Panc1 (cell line): ENCODE measurements at regions not wholly inside any gene's neighbourhood (a gene's known extent, or its start where the extent isn't known, plus 50 kb on each side); places are given as distances from the start of the nearest gene placed in this dataset.

ENCODE experiments used
- POLR2AphosphoS5 ChIP-seq: IDR thresholded peaks from 2 replicates; pipeline ENCODE4 v1.6.1; 2012; ENCODE audit warnings: mild to moderate bottlenecking, low read depth, low read length, moderate library complexity
- SIN3A ChIP-seq: IDR thresholded peaks from 2 replicates; pipeline ENCODE4 v1.6.1; 2012; ENCODE audit warnings: low read depth, mild to moderate bottlenecking, low read length, moderate library complexity, borderline replicate concordance; ENCODE audit not compliant: insufficient read depth
- TF ChIP-seq, protein P1 (sequence below): fragments of 450-650 bp; IDR thresholded peaks from 2 replicates; pipeline ENCODE4 v1.5.1; 2017; ENCODE audit warnings: mild to moderate bottlenecking
- TF ChIP-seq, protein P2 (sequence below), 2 experiments: IDR thresholded peaks; 2 replicates each; pipeline ENCODE4 v1.6.1; 2011 to 2012; ENCODE audit warnings: low read depth in 2 of 2, control low read depth in 1 of 2, low read length in 1 of 2, mild to moderate bottlenecking in 1 of 2, moderate library complexity in 1 of 2; ENCODE audit not compliant: insufficient read depth in 1 of 2

DNA sequence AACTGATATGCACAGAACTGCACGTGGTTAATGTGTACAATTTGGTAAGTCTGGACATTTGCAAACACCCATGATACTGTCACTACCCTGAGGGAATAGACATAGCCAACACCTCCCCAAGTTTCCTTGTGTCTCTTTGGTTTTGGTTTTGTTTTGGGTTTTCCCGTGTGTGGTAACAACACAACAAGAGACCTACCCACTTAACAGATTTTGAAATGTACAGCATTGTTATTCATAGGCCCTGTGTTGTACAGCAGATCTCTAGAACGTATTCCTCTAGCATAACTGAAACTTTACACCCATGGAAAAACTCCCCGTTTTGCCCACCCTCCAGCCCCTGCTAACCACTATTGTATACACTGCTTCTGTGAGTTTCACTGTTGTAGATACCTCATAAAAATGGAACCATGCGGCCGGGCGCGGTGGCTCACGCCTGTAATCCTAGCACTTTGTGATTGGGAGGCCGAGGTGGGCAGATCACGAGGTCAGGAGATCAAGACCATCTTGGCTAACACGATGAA lies 76.3 kb upstream of the TBC1D3K start:
- TF ChIP-seq, protein P1, sequence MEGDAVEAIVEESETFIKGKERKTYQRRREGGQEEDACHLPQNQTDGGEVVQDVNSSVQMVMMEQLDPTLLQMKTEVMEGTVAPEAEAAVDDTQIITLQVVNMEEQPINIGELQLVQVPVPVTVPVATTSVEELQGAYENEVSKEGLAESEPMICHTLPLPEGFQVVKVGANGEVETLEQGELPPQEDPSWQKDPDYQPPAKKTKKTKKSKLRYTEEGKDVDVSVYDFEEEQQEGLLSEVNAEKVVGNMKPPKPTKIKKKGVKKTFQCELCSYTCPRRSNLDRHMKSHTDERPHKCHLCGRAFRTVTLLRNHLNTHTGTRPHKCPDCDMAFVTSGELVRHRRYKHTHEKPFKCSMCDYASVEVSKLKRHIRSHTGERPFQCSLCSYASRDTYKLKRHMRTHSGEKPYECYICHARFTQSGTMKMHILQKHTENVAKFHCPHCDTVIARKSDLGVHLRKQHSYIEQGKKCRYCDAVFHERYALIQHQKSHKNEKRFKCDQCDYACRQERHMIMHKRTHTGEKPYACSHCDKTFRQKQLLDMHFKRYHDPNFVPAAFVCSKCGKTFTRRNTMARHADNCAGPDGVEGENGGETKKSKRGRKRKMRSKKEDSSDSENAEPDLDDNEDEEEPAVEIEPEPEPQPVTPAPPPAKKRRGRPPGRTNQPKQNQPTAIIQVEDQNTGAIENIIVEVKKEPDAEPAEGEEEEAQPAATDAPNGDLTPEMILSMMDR = no peak
- TF ChIP-seq SIN3A (no peak), POLR2AphosphoS5 (no peak)
- TF ChIP-seq, protein P2, sequence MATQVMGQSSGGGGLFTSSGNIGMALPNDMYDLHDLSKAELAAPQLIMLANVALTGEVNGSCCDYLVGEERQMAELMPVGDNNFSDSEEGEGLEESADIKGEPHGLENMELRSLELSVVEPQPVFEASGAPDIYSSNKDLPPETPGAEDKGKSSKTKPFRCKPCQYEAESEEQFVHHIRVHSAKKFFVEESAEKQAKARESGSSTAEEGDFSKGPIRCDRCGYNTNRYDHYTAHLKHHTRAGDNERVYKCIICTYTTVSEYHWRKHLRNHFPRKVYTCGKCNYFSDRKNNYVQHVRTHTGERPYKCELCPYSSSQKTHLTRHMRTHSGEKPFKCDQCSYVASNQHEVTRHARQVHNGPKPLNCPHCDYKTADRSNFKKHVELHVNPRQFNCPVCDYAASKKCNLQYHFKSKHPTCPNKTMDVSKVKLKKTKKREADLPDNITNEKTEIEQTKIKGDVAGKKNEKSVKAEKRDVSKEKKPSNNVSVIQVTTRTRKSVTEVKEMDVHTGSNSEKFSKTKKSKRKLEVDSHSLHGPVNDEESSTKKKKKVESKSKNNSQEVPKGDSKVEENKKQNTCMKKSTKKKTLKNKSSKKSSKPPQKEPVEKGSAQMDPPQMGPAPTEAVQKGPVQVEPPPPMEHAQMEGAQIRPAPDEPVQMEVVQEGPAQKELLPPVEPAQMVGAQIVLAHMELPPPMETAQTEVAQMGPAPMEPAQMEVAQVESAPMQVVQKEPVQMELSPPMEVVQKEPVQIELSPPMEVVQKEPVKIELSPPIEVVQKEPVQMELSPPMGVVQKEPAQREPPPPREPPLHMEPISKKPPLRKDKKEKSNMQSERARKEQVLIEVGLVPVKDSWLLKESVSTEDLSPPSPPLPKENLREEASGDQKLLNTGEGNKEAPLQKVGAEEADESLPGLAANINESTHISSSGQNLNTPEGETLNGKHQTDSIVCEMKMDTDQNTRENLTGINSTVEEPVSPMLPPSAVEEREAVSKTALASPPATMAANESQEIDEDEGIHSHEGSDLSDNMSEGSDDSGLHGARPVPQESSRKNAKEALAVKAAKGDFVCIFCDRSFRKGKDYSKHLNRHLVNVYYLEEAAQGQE (IDR thresholded peaks at IDR 0.05; ENCODE audit: insufficient read depth in 1 of 2, low read depth in 2 of 2, low read length in 1 of 2) = no peak
